Activated CD8-positive, alpha-beta T cell treated with anti-CD3 and anti-CD28 coated beads for 36 hours (primary cell): ENCODE measurements at regions not wholly inside any gene's neighbourhood (a gene's known extent, or its start where the extent isn't known, plus 50 kb on each side); places are given as distances from the start of the nearest gene placed in this dataset.

Experiments used
- ATAC-seq: fragments of 200-7000 bp; cut with Tn5 transposase; one replicate; pipeline ENCODE4 v1.10.0; 2021; ENCODE audit warnings: mild to moderate bottlenecking, moderate library complexity
- CTCF ChIA-PET: fragments of 350-600 bp; sonication (Branson Sonifier 250); formaldehyde crosslinking; loops from one replicate; lab custom pipeline; 2021; ENCODE audit warnings: antibody characterized with exemption; lab: Charles Lee
- POLR2A ChIA-PET: fragments of 350-600 bp; sonication (Branson Sonifier 250); formaldehyde crosslinking; loops from one replicate; lab custom pipeline; 2021; ENCODE audit warnings: antibody characterized with exemption; lab: Charles Lee
- DNase-seq: peaks from one replicate; pipeline ENCODE4 v3.0.0-alpha.2; 2020
- H3K27ac Mint-ChIP-seq: one replicate; pipeline ENCODE4 v1.8.0; 2021; ENCODE audit warnings: mild to moderate bottlenecking, mixed read lengths
- H3K27me3 Mint-ChIP-seq: one replicate; pipeline ENCODE4 v1.8.0; 2021; ENCODE audit warnings: mixed read lengths
- H3K36me3 Mint-ChIP-seq: one replicate; pipeline ENCODE4 v1.8.0; 2021; ENCODE audit warnings: low read depth, mixed read lengths
- H3K4me1 Mint-ChIP-seq: one replicate; pipeline ENCODE4 v1.8.0; 2021; ENCODE audit warnings: low read depth, mixed read lengths
- H3K4me3 Mint-ChIP-seq: one replicate; pipeline ENCODE4 v1.8.0; 2021; ENCODE audit warnings: mild to moderate bottlenecking, moderate library complexity, mixed read lengths
- H3K9me3 Mint-ChIP-seq: one replicate; pipeline ENCODE4 v1.8.0; 2021; ENCODE audit warnings: mixed read lengths
- intact Hi-C: fragments of 100-400 bp; cut with micrococcal nuclease; formaldehyde crosslinking; loops from one replicate; pipeline ENCODE4 v1.10.0; 2022
- TF ChIP-seq, protein P1 (sequence below): fragments of 200-600 bp; IDR thresholded peaks from one replicate; pipeline ENCODE4 v1.8.0; 2022; ENCODE audit warnings: antibody characterized with exemption, mild to moderate bottlenecking

- ChIA-PET POLR2A (no interaction called here), CTCF (no interaction called here)
- Mint-ChIP-seq H3K27me3 (no peaks in the 10 kb centered on the region), H3K4me3 (no peak overlapping the region), H3K4me1 (no peaks in the 10 kb centered on the region), H3K27ac (no peak overlapping the region), H3K9me3 (peaks cover 3% of the 10 kb centered on the region), H3K36me3 (no peaks in the 10 kb centered on the region)
- ATAC-seq (no peak), DNase-seq (no peak)
- TF ChIP-seq, protein P1, sequence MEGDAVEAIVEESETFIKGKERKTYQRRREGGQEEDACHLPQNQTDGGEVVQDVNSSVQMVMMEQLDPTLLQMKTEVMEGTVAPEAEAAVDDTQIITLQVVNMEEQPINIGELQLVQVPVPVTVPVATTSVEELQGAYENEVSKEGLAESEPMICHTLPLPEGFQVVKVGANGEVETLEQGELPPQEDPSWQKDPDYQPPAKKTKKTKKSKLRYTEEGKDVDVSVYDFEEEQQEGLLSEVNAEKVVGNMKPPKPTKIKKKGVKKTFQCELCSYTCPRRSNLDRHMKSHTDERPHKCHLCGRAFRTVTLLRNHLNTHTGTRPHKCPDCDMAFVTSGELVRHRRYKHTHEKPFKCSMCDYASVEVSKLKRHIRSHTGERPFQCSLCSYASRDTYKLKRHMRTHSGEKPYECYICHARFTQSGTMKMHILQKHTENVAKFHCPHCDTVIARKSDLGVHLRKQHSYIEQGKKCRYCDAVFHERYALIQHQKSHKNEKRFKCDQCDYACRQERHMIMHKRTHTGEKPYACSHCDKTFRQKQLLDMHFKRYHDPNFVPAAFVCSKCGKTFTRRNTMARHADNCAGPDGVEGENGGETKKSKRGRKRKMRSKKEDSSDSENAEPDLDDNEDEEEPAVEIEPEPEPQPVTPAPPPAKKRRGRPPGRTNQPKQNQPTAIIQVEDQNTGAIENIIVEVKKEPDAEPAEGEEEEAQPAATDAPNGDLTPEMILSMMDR = no peak
- intact Hi-C loops = no loop called here
Observed at GRCh38 chr16:87169509-87169995, 147.6 kb downstream of the C16orf95 start.

DNA sequence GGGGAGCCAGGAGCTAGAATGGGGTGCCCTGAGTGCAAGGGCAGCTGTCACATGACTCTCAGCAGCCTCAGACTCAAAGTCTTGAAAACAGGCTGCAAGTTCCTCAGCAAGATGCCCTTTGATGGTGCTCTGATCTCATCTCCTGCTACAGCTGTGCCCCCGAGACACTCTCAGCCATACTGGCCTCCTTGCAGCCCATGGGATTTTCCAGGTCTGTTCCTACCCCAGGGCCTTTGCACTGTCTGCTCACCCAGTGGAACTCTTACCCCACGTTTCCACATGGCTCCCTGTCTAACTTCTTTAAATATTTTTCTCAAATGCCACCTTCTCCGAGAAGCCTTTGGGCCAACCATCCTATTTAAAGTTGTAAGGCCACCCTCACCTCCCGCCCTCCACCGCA lies 146.9 kb downstream of the C16orf95 start:
- Mint-ChIP-seq H3K9me3 (peaks cover 3% of the 10 kb centered on the region), H3K27ac (no peak overlapping the region), H3K4me1 (no peaks in the 10 kb centered on the region), H3K36me3 (no peaks in the 10 kb centered on the region), H3K27me3 (no peaks in the 10 kb centered on the region), H3K4me3 (no peak overlapping the region)
- ATAC-seq = no peak
- TF ChIP-seq, protein P1 = no peak
- DNase-seq = no peak
- intact Hi-C loops = no loop called here
- ChIA-PET CTCF (no interaction called here), POLR2A (no interaction called here)

GRCh38 chr16:87171723-87172122 lies 145.5 kb downstream of the C16orf95 start:
- CTCF ChIA-PET = no interaction called here
- no peaks in the 10 kb centered on the region for H3K36me3 Mint-ChIP-seq
- H3K9me3 Mint-ChIP-seq = peaks cover 3% of the 10 kb centered on the region
- H3K4me3 Mint-ChIP-seq = no peak overlapping the region
- H3K27ac Mint-ChIP-seq = no peak overlapping the region
- no peak for ATAC-seq
- no peak for DNase-seq
- TF ChIP-seq, protein P1 = no peak
- H3K27me3 Mint-ChIP-seq = no peaks in the 10 kb centered on the region
- intact Hi-C loops = no loop called here
- H3K4me1 Mint-ChIP-seq = no peaks in the 10 kb centered on the region
- POLR2A ChIA-PET = no interaction called here

DNA sequence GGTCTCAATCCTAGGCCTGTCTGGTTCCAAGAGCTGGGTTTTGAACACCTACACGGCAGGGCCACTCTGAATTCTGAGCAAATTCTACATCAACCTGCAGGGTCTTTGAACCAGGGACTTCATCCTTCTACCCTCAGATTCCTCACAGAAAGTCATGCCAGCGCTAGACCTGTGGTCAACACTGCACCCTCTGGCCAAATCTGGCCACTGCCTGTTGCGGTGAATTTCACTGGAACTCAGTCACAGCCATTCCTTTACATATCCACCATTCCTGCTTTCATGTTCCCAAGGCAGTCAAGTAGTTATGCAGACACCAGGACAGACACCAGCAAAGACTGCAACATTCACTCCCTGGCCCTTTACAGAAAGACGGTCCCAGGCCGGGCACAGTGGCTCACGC lies 144.6 kb downstream of the C16orf95 start:
- no peak overlapping the region for H3K27ac Mint-ChIP-seq
- DNase-seq = no peak
- TF ChIP-seq, protein P1 = no peak
- ATAC-seq = no peak
- CTCF ChIA-PET = no interaction called here
- no peaks in the 10 kb centered on the region for H3K36me3 Mint-ChIP-seq
- peaks cover 3% of the 10 kb centered on the region for H3K9me3 Mint-ChIP-seq
- intact Hi-C loops = no loop called here
- H3K4me3 Mint-ChIP-seq = no peak overlapping the region
- H3K27me3 Mint-ChIP-seq = peaks cover 4% of the 10 kb centered on the region
- no peaks in the 10 kb centered on the region for H3K4me1 Mint-ChIP-seq
- POLR2A ChIA-PET = no interaction called here

GRCh38 chr16:87173294-87173893 lies 143.8 kb downstream of the C16orf95 start:
- POLR2A ChIA-PET = no interaction called here
- no peak for ATAC-seq
- DNase-seq = no peak
- no peak overlapping the region for H3K4me3 Mint-ChIP-seq
- no peak overlapping the region for H3K27ac Mint-ChIP-seq
- H3K36me3 Mint-ChIP-seq = no peaks in the 10 kb centered on the region
- CTCF ChIA-PET = no interaction called here
- TF ChIP-seq, protein P1 = no peak
- intact Hi-C loops = no loop called here
- H3K27me3 Mint-ChIP-seq = peaks cover 7% of the 10 kb centered on the region
- H3K4me1 Mint-ChIP-seq = no peaks in the 10 kb centered on the region
- no peaks in the 10 kb centered on the region for H3K9me3 Mint-ChIP-seq
